Kidney epithelial cell (primary cell): ENCODE measurements at regions not wholly inside any gene's neighbourhood (a gene's known extent, or its start where the extent isn't known, plus 50 kb on each side); places are given as distances from the start of the nearest gene placed in this dataset.

Source experiments
- DNase-seq: peaks from one replicate; pipeline ENCODE4 v3.0.0-alpha.2; 2010; ENCODE audit warnings: low read depth
- H3K27me3 ChIP-seq: 2 replicates; pipeline ENCODE4 v1.6.0; 2011; ENCODE audit warnings: low read length; ENCODE audit not compliant: control insufficient read depth, insufficient read depth
- H3K36me3 ChIP-seq: 2 replicates; pipeline ENCODE4 v1.5.1; 2011; ENCODE audit warnings: low read length; ENCODE audit not compliant: control insufficient read depth, insufficient read depth
- H3K4me3 ChIP-seq: 2 replicates; pipeline ENCODE4 v1.5.1; 2011; ENCODE audit warnings: low read depth, mild to moderate bottlenecking, control low read depth, low read length
- TF ChIP-seq, protein P1 (sequence below): IDR thresholded peaks from 2 replicates; pipeline ENCODE4 v1.5.1; 2011; ENCODE audit warnings: mild to moderate bottlenecking, moderate library complexity, low read length, control low read depth, inconsistent platforms; ENCODE audit not compliant: insufficient read depth, poor library complexity, severe bottlenecking

DNA sequence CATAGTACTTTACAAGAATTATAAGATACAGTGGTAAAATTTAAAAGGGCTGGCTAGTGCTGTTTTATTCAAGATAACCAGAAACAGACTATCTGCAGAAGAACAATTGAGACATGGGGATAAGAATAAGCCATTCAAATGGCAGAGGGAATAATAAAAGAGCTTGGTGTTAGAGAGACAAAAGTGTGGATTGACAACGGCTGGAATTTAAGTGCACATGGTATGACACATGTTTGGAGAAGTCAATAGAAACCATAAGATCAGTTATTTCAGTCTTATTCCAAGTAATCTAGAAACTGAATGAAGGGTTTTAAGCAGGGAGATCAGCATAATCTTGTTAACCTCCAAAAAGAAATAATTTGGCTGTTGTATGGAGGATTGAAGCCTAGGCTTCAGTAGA lies 1205.5 kb upstream of the CITED2 start:
- no peak overlapping the region for H3K4me3 ChIP-seq
- H3K36me3 ChIP-seq = no peaks in the 10 kb centered on the region
- no peak for DNase-seq
- H3K27me3 ChIP-seq = no peaks in the 10 kb centered on the region
- TF ChIP-seq, protein P1, sequence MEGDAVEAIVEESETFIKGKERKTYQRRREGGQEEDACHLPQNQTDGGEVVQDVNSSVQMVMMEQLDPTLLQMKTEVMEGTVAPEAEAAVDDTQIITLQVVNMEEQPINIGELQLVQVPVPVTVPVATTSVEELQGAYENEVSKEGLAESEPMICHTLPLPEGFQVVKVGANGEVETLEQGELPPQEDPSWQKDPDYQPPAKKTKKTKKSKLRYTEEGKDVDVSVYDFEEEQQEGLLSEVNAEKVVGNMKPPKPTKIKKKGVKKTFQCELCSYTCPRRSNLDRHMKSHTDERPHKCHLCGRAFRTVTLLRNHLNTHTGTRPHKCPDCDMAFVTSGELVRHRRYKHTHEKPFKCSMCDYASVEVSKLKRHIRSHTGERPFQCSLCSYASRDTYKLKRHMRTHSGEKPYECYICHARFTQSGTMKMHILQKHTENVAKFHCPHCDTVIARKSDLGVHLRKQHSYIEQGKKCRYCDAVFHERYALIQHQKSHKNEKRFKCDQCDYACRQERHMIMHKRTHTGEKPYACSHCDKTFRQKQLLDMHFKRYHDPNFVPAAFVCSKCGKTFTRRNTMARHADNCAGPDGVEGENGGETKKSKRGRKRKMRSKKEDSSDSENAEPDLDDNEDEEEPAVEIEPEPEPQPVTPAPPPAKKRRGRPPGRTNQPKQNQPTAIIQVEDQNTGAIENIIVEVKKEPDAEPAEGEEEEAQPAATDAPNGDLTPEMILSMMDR = no peak

- Histone ChIP-seq H3K27me3 (no peaks in the 10 kb centered on the region), H3K36me3 (no peaks in the 10 kb centered on the region), H3K4me3 (no peak overlapping the region)
- TF ChIP-seq, protein P1 = no peak
- DNase-seq = no peak
Measured at GRCh38 chr6:140576004-140576555, 1201.6 kb upstream of the CITED2 start.

DNA sequence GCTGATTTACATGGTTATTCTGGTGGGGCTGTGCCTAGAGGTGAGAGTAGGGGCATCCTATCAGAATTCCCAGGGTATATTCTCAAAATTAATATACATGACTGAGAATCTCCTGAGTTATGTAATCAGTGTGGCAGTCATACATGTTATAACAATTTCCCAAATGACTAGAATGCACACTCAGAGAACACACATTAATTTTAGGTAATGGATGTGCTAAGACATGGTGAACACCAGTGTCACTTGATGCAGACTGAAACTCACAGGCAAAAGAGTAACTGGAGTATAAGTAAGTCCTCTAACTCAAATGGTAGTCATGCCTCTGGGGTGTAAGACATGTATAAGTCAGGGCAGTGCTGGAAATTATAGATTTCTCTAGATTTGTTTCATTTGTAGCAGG lies 1198.4 kb upstream of the CITED2 start:
- Histone ChIP-seq H3K36me3 (no peaks in the 10 kb centered on the region), H3K4me3 (no peak overlapping the region), H3K27me3 (no peaks in the 10 kb centered on the region)
- TF ChIP-seq, protein P1 = no peak
- no peak for DNase-seq

- Histone ChIP-seq H3K36me3 (no peaks in the 10 kb centered on the region), H3K4me3 (no peak overlapping the region), H3K27me3 (no peaks in the 10 kb centered on the region)
- DNase-seq = peak; percentile 49
- TF ChIP-seq, protein P1 = no peak
Measured at GRCh38 chr6:140572129-140572528, 1197.7 kb upstream of the CITED2 start.

GRCh38 chr6:140571145-140571544 lies 1196.7 kb upstream of the CITED2 start:
- no peak for DNase-seq
- no peaks in the 10 kb centered on the region for H3K27me3 ChIP-seq
- no peak overlapping the region for H3K4me3 ChIP-seq
- TF ChIP-seq, protein P1 = no peak
- no peaks in the 10 kb centered on the region for H3K36me3 ChIP-seq

DNA sequence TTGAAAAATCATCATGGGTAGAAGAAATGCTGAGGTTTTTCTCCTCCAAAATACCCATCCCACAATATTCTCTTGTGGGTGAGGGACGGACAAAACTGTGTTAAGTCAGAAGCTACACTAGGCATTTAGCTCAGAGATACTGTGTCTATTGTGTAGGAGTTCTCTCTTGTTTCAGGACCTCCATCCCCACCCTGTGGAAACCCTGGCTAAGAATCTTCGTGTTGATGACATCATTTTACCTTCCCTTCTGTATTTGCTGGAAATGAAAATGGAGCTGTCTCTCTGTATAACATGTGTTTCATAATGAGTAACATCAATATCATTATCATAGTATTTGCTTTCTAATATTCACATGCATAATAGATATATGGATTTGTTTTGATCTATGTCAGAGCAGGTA lies 1193.0 kb upstream of the CITED2 start:
- Histone ChIP-seq H3K27me3 (no peaks in the 10 kb centered on the region), H3K36me3 (no peaks in the 10 kb centered on the region), H3K4me3 (no peak overlapping the region)
- DNase-seq = no peak
- TF ChIP-seq, protein P1 = no peak
